ENCODE measurements at regions not wholly inside any gene's neighbourhood (a gene's known extent, or its start where the extent isn't known, plus 50 kb on each side); places are given as distances from the start of the nearest gene placed in this dataset.

GRCh38 chr14:87030197-87030596 lies 962.8 kb downstream of the GALC start:
- TF ChIP-seq CTCF (IDR thresholded peaks at IDR 0.05) = no peak
- TF ChIP-seq EP300 (IDR thresholded peaks at IDR 0.05) = no peak
